H1 (cell line): ENCODE measurements at regions not wholly inside any gene's neighbourhood (a gene's known extent, or its start where the extent isn't known, plus 50 kb on each side); places are given as distances from the start of the nearest gene placed in this dataset.

ENCODE experiments used
- CTCF ChIA-PET: fragments of 300-600 bp; sonication (Branson Sonifier 250); formaldehyde crosslinking; loops from one replicate; lab custom pipeline; 2021; ENCODE audit not compliant: partially characterized antibody; lab: Charles Lee
- POLR2A ChIA-PET: fragments of 300-600 bp; sonication (Branson Sonifier 250); formaldehyde crosslinking; loops from one replicate; lab custom pipeline; 2021; ENCODE audit warnings: inconsistent platforms; ENCODE audit not compliant: partially characterized antibody; lab: Charles Lee
- DNase-seq, 2 experiments: peaks; one replicate each; pipeline versions ENCODE4 v3.0.0 to v3.0.0-alpha.2; 2010 to 2022; ENCODE audit warnings: low spot score in 2 of 2, low read depth in 1 of 2, mixed read lengths in 1 of 2
- FAIRE-seq: peaks from 2 replicates; lab custom pipeline; 2011; peaks lifted over from hg19 to GRCh38; lab: Jason Lieb, UNC
- H2AFZ ChIP-seq: 2 replicates; pipeline ENCODE4 v1.8.1; 2012; ENCODE audit warnings: low read length, inconsistent platforms
- H2AK5ac ChIP-seq: 2 replicates; pipeline ENCODE4 v1.6.1; 2013; ENCODE audit warnings: low read depth, low read length
- H2BK120ac ChIP-seq: replicated peaks from 2 replicates; pipeline ENCODE3; 2013; ENCODE audit warnings: low read depth, low read length, inconsistent platforms
- H2BK12ac ChIP-seq: 2 replicates; pipeline ENCODE4 v1.6.1; 2013; ENCODE audit warnings: low read depth, low read length
- H2BK15ac ChIP-seq: 2 replicates; pipeline ENCODE4 v1.6.1; 2013; ENCODE audit warnings: low read length
- H2BK20ac ChIP-seq: 2 replicates; pipeline ENCODE4 v1.6.1; 2013; ENCODE audit warnings: low read length
- H2BK5ac ChIP-seq: 2 replicates; pipeline ENCODE4 v1.6.1; 2013; ENCODE audit warnings: low read depth, low read length
- H3K14ac ChIP-seq: 2 replicates; pipeline ENCODE4 v1.6.1; 2013; ENCODE audit warnings: inconsistent platforms; ENCODE audit not compliant: insufficient read length
- H3K18ac ChIP-seq: 2 replicates; pipeline ENCODE4 v1.6.1; 2013; ENCODE audit warnings: low read length; ENCODE audit errors: extremely low read depth
- H3K23ac ChIP-seq: 2 replicates; pipeline ENCODE4 v1.6.1; 2013; ENCODE audit warnings: inconsistent platforms; ENCODE audit not compliant: insufficient read length
- H3K23me2 ChIP-seq: 2 replicates; pipeline ENCODE4 v1.6.1; 2013; ENCODE audit warnings: low read depth, low read length
- H3K27ac ChIP-seq: 2 replicates; pipeline ENCODE4 v1.6.1; 2011; ENCODE audit warnings: low read depth, low read length, inconsistent platforms
- H3K27me3 ChIP-seq, 4 experiments: replicated peaks in 1 of 4; 1 replicate in 1 of 4; 2 replicates in 3 of 4; pipeline versions ENCODE4 v1.6.1 to v1.8.1; 2011 to 2013; ENCODE audit warnings: low read length in 3 of 4, mild to moderate bottlenecking in 3 of 4, inconsistent platforms in 2 of 4, mixed read lengths in 2 of 4, moderate library complexity in 1 of 4; ENCODE audit not compliant: control insufficient read depth in 3 of 4, insufficient read depth in 3 of 4; ENCODE audit errors: extremely low read depth in 1 of 4
- H3K36me3 ChIP-seq, 4 experiments: 2 replicates each; pipeline versions ENCODE4 v1.6.1 to v1.8.1; 2011 to 2013; ENCODE audit warnings: mild to moderate bottlenecking in 4 of 4, low read length in 3 of 4, moderate library complexity in 2 of 4, control low read depth in 1 of 4, inconsistent platforms in 1 of 4; ENCODE audit not compliant: insufficient read depth in 4 of 4, control insufficient read depth in 2 of 4
- H3K4ac ChIP-seq: replicated peaks from 2 replicates; pipeline ENCODE3; 2013; ENCODE audit warnings: low read length, low read depth, mixed read lengths, inconsistent platforms; ENCODE audit not compliant: insufficient read length
- H3K4me1 ChIP-seq, 4 experiments: replicated peaks in 1 of 4; 1 replicate in 1 of 4; 2 replicates in 3 of 4; pipeline versions ENCODE4 v1.6.1 to v1.8.1; 2011 to 2013; ENCODE audit warnings: low read length in 3 of 4, inconsistent platforms in 2 of 4, mixed read lengths in 1 of 4; ENCODE audit not compliant: insufficient read depth in 4 of 4, control insufficient read depth in 3 of 4
- H3K4me2 ChIP-seq, 2 experiments: 2 replicates each; pipeline versions ENCODE4 v1.6.1 to v1.8.1; 2011 to 2013; ENCODE audit warnings: low read depth in 2 of 2, low read length in 2 of 2, control low read depth in 1 of 2, inconsistent platforms in 1 of 2, mild to moderate bottlenecking in 1 of 2; ENCODE audit not compliant: insufficient read depth in 1 of 2
- H3K4me3 ChIP-seq, 4 experiments: fragments of 200-600, 300-600 bp in 1 of 4; sonication (generic), shearing (Covaris generic), sonication (Bioruptor Twin) in 1 of 4; 2 replicates each; pipeline versions ENCODE4 v1.5.1 to v1.8.1; 2011 to 2016; ENCODE audit warnings: low read length in 4 of 4, low read depth in 3 of 4, control low read depth in 2 of 4, inconsistent platforms in 2 of 4, mild to moderate bottlenecking in 2 of 4, mixed read lengths in 1 of 4, moderate library complexity in 1 of 4; ENCODE audit not compliant: insufficient read depth in 2 of 4; ENCODE audit errors: extremely low read depth in 1 of 4
- H3K56ac ChIP-seq: replicated peaks from 2 replicates; pipeline ENCODE3; 2013; ENCODE audit warnings: low read depth, mild to moderate bottlenecking, mixed read lengths, low read length, inconsistent platforms; ENCODE audit not compliant: insufficient read length
- H3K79me1 ChIP-seq: 2 replicates; pipeline ENCODE4 v1.6.1; 2013; ENCODE audit warnings: low read depth, low read length, control low read depth
- H3K79me2 ChIP-seq, 2 experiments: 2 replicates each; pipeline versions ENCODE4 v1.6.1 to v1.8.1; 2012 to 2013; ENCODE audit warnings: low read length in 2 of 2, mild to moderate bottlenecking in 2 of 2, inconsistent platforms in 1 of 2; ENCODE audit not compliant: insufficient read depth in 2 of 2, control insufficient read depth in 1 of 2
- H3K9ac ChIP-seq, 4 experiments: replicated peaks in 1 of 4; 1 replicate in 1 of 4; 2 replicates in 3 of 4; pipeline versions ENCODE4 v1.6.1 to v1.8.1; 2011 to 2013; ENCODE audit warnings: low read depth in 3 of 4, low read length in 3 of 4, control low read depth in 2 of 4, mild to moderate bottlenecking in 2 of 4, moderate library complexity in 2 of 4, inconsistent platforms in 1 of 4; ENCODE audit errors: extremely low read depth in 1 of 4
- H3K9me3 ChIP-seq, 2 experiments: 2 replicates each; pipeline versions ENCODE4 v1.6.1 to v1.8.1; 2012 to 2013; ENCODE audit warnings: mild to moderate bottlenecking in 2 of 2, moderate library complexity in 2 of 2, control low read depth in 1 of 2, inconsistent platforms in 1 of 2, low read depth in 1 of 2, low read length in 1 of 2, mixed read lengths in 1 of 2; ENCODE audit not compliant: insufficient read depth in 2 of 2
- H4K20me1 ChIP-seq, 2 experiments: replicated peaks in 1 of 2; 2 replicates each; pipeline versions ENCODE3 to v1.8.1; 2011 to 2013; ENCODE audit warnings: inconsistent platforms in 2 of 2, low read length in 2 of 2, mild to moderate bottlenecking in 1 of 2; ENCODE audit not compliant: insufficient read depth in 2 of 2, control insufficient read depth in 1 of 2
- H4K5ac ChIP-seq: 2 replicates; pipeline ENCODE4 v1.6.1; 2013; ENCODE audit warnings: low read length, low read depth, mixed read lengths, inconsistent platforms; ENCODE audit not compliant: insufficient read length
- H4K8ac ChIP-seq: 2 replicates; pipeline ENCODE4 v1.8.0; 2013; ENCODE audit warnings: mild to moderate bottlenecking, moderate library complexity, low read length, inconsistent platforms; ENCODE audit not compliant: insufficient read depth; ENCODE audit errors: extremely low read depth
- H4K91ac ChIP-seq: replicated peaks from 2 replicates; pipeline ENCODE3; 2013; ENCODE audit warnings: low read length, mixed read lengths, inconsistent platforms; ENCODE audit not compliant: insufficient read length
- RBBP5 ChIP-seq: IDR thresholded peaks from 2 replicates; pipeline ENCODE4 v1.7.1; 2012; ENCODE audit warnings: low read depth, mild to moderate bottlenecking, inconsistent platforms, low read length, moderate library complexity, borderline replicate concordance
- SRF ChIP-seq: IDR thresholded peaks from 2 replicates; pipeline ENCODE4 v1.6.1; 2011; ENCODE audit warnings: mild to moderate bottlenecking, low read depth, low read length, moderate library complexity
- WGBS, 2 experiments: shearing (Covaris generic) in 1 of 2; methylation state at CpG; one replicate each; pipeline versions ENCODE4 v1.1.6 to v1.1.7; 2013 to 2015; ENCODE audit warnings: low lambda C conversion rate in 2 of 2, mixed read lengths in 2 of 2, inconsistent platforms in 1 of 2, low coverage in 1 of 2, missing lambda C conversion rate in 1 of 2; ENCODE audit not compliant: insufficient replicate concordance in 2 of 2, insufficient coverage in 1 of 2, insufficient read length in 1 of 2; ENCODE audit errors: extremely low coverage in 1 of 2, missing lambda C conversion rate in 1 of 2; 5-methylcytosine and 5-hydroxymethylcytosine counted together

GRCh38 chr2:5060956-5061355, 631.2 kb upstream of the SOX11 start:
- 93% methylated on average over 1 of the region's 1 CpG; no CpG with 5 or more reads in 1 of the 2 experiments for WGBS, 2 experiments
- no peak for FAIRE-seq
- H3K27me3 ChIP-seq = no peaks in the 10 kb centered on the region
- CTCF ChIA-PET = no interaction called here
- H2BK5ac ChIP-seq = no peak overlapping the region
- no peak overlapping the region for H2AFZ ChIP-seq
- no peak overlapping the region for H4K91ac ChIP-seq
- no peak overlapping the region for H3K4me3 ChIP-seq
- H2BK20ac ChIP-seq = no peak overlapping the region
- H3K4me1 ChIP-seq = peaks cover 2 to 12% (median 10%) of the 10 kb centered on the region in 4 experiments; a peak in 6 of 7 replicates
- H3K14ac ChIP-seq = no peak overlapping the region
- H3K4me2 ChIP-seq = no peak overlapping the region
- no peaks in the 10 kb centered on the region for H3K79me2 ChIP-seq
- H2BK12ac ChIP-seq = 0 out of 2 replicates have a peak overlapping the region, but pooled peaks have one; percentile 19
- H4K5ac ChIP-seq = no peak overlapping the region
- no peaks in the 10 kb centered on the region for H3K36me3 ChIP-seq
- no peak overlapping the region for H4K8ac ChIP-seq
- H3K23me2 ChIP-seq = no peaks in the 10 kb centered on the region; the same call in 1 of the 2 replicates
- H3K27ac ChIP-seq = no peak overlapping the region
- no peak for DNase-seq
- no peak overlapping the region for H2AK5ac ChIP-seq
- no peak for TF ChIP-seq RBBP5
- no peak for TF ChIP-seq SRF
- H3K23ac ChIP-seq = no peak overlapping the region
- H2BK120ac ChIP-seq = no peak overlapping the region
- no peaks in the 10 kb centered on the region for H3K9me3 ChIP-seq
- H3K9ac ChIP-seq = no peak overlapping the region
- POLR2A ChIA-PET = no interaction called here
- no peak overlapping the region for H3K56ac ChIP-seq
- no peak overlapping the region for H3K18ac ChIP-seq
- H2BK15ac ChIP-seq = no peak overlapping the region
- H3K4ac ChIP-seq = no peak overlapping the region
- no peaks in the 10 kb centered on the region for H3K79me1 ChIP-seq
- H4K20me1 ChIP-seq = no peaks in the 10 kb centered on the region
